8988T (cell line): ENCODE measurements at regions not wholly inside any gene's neighbourhood (a gene's known extent, or its start where the extent isn't known, plus 50 kb on each side); places are given as distances from the start of the nearest gene placed in this dataset.
"Not testable (repeated sequence)": the region's sequence is repeated elsewhere in the genome, so short reads cannot be mapped to it uniquely, and the experiment has no call there.

Experiments used
- DNase-seq: peaks from one replicate; pipeline ENCODE4 v3.0.0; 2011

- no peak for DNase-seq
Measured at GRCh38 chr10:20614911-20615310, 282.2 kb downstream of the NEBL start.

- no peak for DNase-seq
Measured at GRCh38 chr10:20608503-20608902, 288.6 kb downstream of the NEBL start.

GRCh38 chr10:20606985-20607384 lies 290.1 kb downstream of the NEBL start:
- no peak for DNase-seq

- no peak for DNase-seq
Measured at GRCh38 chr10:20601941-20602461, 295.1 kb downstream of the NEBL start.

- DNase-seq = peak; percentile 35
Measured at GRCh38 chr10:20598590-20598989, 298.5 kb downstream of the NEBL start.

- DNase-seq = no peak
Measured at GRCh38 chr10:20596911-20597310, 300.2 kb downstream of the NEBL start.

- DNase-seq = no peak
Measured at GRCh38 chr10:20596065-20596755, 300.9 kb downstream of the NEBL start.

GRCh38 chr10:20593649-20594048 lies 303.5 kb downstream of the NEBL start:
- no peak for DNase-seq

GRCh38 chr10:20582041-20582440 lies 315.1 kb downstream of the NEBL start:
- DNase-seq = no peak

GRCh38 chr10:20573924-20574323 lies 323.2 kb downstream of the NEBL start:
- DNase-seq = no peak

- DNase-seq = not testable (repeated sequence)
Measured at GRCh38 chr10:20555990-20556389, 341.1 kb downstream of the NEBL start.

GRCh38 chr10:20552382-20552781 lies 344.7 kb downstream of the NEBL start:
- no peak for DNase-seq

- DNase-seq = no peak
Measured at GRCh38 chr10:20551761-20552160, 345.4 kb downstream of the NEBL start.

GRCh38 chr10:20535897-20536881 lies 360.9 kb downstream of the NEBL start:
- no peak for DNase-seq

GRCh38 chr10:20531241-20531883 lies 365.7 kb downstream of the NEBL start:
- not testable (repeated sequence) for DNase-seq

GRCh38 chr10:20521186-20521585 lies 375.9 kb downstream of the NEBL start:
- DNase-seq = no peak

- DNase-seq = no peak
Measured at GRCh38 chr10:20515654-20516053, 381.5 kb downstream of the NEBL start.

GRCh38 chr10:20512631-20513030 lies 384.5 kb downstream of the NEBL start:
- DNase-seq = no peak

GRCh38 chr10:20508921-20509320 lies 388.2 kb downstream of the NEBL start:
- DNase-seq = no peak

- no peak for DNase-seq
Measured at GRCh38 chr10:20502903-20503585, 394.1 kb downstream of the NEBL start.

- DNase-seq = no peak
Measured at GRCh38 chr10:20494474-20494873, 402.6 kb downstream of the NEBL start.

GRCh38 chr10:20492447-20492846 lies 404.7 kb downstream of the NEBL start:
- no peak for DNase-seq

GRCh38 chr10:20489961-20490360 lies 407.1 kb downstream of the NEBL start:
- DNase-seq = no peak
